ENCODE measurements at regions not wholly inside any gene's neighbourhood (a gene's known extent, or its start where the extent isn't known, plus 50 kb on each side); places are given as distances from the start of the nearest gene placed in this dataset.

- TF ChIP-seq, protein P1, sequence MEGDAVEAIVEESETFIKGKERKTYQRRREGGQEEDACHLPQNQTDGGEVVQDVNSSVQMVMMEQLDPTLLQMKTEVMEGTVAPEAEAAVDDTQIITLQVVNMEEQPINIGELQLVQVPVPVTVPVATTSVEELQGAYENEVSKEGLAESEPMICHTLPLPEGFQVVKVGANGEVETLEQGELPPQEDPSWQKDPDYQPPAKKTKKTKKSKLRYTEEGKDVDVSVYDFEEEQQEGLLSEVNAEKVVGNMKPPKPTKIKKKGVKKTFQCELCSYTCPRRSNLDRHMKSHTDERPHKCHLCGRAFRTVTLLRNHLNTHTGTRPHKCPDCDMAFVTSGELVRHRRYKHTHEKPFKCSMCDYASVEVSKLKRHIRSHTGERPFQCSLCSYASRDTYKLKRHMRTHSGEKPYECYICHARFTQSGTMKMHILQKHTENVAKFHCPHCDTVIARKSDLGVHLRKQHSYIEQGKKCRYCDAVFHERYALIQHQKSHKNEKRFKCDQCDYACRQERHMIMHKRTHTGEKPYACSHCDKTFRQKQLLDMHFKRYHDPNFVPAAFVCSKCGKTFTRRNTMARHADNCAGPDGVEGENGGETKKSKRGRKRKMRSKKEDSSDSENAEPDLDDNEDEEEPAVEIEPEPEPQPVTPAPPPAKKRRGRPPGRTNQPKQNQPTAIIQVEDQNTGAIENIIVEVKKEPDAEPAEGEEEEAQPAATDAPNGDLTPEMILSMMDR (IDR thresholded peaks at IDR 0.05; ENCODE audit: insufficient read depth, low read length, poor library complexity, severe bottlenecking): no peak
- no peak for TF ChIP-seq EZH2phosphoT487 (conservative IDR thresholded peaks at IDR 0.05; ENCODE audit: low read length)
Observed at GRCh38 chr7:16939161-16939560, 57.4 kb upstream of the AGR3 start.
